ENCODE measurements at regions not wholly inside any gene's neighbourhood (a gene's known extent, or its start where the extent isn't known, plus 50 kb on each side); places are given as distances from the start of the nearest gene placed in this dataset.
"Not testable (repeated sequence)": the region's sequence is repeated elsewhere in the genome, so short reads cannot be mapped to it uniquely, and the experiment has no call there.

GRCh38 chr3:61446341-61446740 is 115.0 kb upstream of the PTPRG start:
- no peak for DNase-seq

DNA sequence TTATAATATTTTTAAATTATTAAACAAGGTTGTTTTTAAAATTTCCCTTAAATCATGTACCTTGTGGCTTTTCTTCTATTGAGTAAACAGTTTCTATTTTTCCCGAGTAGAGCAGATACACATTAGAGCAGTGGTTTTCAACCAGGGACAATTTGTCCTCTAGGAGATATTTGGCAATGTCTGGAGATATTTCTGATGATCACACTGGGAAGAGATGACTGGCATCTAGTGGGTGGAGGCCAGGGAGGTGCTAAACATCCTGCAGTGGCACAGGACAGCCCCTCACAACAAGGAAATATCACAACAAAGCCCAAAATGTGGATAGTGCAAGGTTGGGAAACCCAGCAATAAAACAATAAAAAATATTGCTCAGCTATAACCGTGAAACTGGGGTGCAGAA is 113.0 kb upstream of the PTPRG start:
- no peak for DNase-seq

GRCh38 chr3:61449327-61450040 is 111.9 kb upstream of the PTPRG start:
- DNase-seq, result no peak

DNA sequence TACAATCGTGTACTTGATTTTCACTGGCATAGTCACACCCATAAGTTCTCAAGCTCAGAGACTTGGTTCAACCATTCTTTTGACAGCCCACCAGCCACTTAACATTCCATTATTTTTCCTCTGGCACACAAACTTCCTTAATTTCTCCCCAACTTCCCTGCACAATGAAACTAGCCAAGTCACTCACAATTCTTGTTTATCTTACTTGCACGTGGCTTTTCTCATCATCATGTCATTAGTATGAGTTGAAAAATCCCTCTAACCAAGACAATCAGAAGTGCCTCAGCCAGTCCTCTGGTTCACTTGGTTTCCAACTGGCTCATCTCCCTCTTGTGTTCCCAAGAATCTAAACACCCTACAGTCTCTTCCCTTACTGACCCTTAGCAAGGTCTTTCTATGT is 110.5 kb upstream of the PTPRG start:
- no peak for DNase-seq

- no peak for DNase-seq
Observed at GRCh38 chr3:61451841-61452240, 109.5 kb upstream of the PTPRG start.

- no peak for DNase-seq
Observed at GRCh38 chr3:61452535-61453090, 108.8 kb upstream of the PTPRG start.

GRCh38 chr3:61454006-61454585 is 107.3 kb upstream of the PTPRG start:
- DNase-seq, result no peak

GRCh38 chr3:61454801-61455200 is 106.6 kb upstream of the PTPRG start:
- DNase-seq, result no peak

DNA sequence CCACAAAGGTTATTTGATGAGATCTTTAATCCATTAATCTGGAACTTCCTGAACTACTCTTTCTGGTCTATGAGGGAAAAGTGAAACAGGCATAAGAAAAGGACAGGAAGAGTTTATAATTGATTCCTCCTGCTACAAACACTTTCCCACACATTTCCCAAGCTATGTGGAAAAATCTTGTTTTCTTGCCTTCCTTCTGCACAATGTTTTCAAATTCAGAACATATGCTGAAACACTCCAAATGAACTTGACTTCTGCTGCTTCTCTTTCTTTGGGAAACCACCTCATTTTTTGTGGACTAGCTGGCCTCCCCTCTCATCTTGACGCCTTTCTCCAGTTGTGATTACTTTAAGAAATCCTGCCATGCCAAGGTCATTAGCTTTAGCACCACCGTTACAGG is 100.7 kb upstream of the PTPRG start:
- DNase-seq, result no peak

GRCh38 chr3:61463191-61463590 is 98.2 kb upstream of the PTPRG start:
- no peak for DNase-seq

GRCh38 chr3:61464518-61465140 is 96.7 kb upstream of the PTPRG start:
- DNase-seq, result no peak

DNA sequence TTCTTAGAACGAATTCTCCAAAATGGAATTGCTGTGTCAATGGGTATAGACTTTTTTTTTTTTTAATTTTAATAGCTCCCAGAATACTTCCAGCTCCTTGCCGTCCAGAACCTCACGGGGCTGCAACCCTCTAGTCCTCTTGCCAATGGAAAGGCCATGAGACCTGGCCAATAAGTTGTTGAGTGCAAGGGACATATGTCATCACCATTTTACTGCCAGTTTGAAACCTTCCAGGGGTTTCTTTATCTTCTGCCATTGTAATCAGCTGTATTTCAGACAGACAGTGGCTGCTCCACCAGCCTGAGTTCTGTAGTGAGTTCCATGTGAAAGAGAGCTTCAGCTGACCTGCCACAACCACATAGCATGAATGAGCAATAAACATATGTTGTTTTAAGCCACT is 95.0 kb upstream of the PTPRG start:
- DNase-seq, result no peak

GRCh38 chr3:61483997-61484396 is 77.4 kb upstream of the PTPRG start:
- DNase-seq, result no peak

GRCh38 chr3:61493339-61493738 is 68.0 kb upstream of the PTPRG start:
- no peak for DNase-seq

DNA sequence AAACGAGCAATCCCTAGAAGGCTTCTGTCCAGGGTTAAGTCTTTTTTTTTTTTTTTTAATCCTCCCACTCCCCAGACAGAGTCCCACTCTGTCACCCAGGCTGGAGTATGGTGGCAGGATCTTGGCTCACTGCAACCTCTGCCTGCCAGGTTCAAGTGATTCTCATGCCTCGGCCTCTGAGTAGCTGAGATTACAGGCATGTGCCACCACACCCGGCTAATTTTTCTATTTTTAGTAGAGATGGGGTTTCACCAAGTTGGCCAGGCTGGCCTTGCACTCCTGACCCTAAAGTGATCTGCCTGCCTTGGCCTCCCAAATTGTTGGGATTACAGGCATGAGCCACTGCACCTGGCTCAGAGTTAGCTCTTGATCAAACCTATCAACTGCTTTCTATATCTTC is 67.1 kb upstream of the PTPRG start:
- not testable (repeated sequence) for DNase-seq

DNA sequence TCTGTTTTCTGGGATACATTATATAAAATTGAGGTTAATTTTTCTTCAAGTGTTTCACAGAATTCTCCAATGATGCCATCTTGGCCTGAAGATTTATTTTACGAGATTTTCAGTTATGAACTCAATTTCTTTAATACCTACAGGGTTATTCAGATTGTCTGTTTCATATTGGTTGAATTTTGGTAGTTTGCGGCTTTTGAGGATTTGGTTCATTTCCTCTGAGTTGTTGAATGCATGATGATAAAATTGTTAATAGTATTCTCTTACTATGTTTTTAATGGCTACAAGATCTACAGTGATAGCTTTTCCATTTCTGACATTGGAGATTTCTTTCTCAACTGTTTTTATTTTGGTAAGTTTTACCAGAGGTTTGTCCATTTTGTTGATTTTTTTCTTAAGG is 63.9 kb upstream of the PTPRG start:
- DNase-seq, result no peak

- DNase-seq, result no peak
Observed at GRCh38 chr3:61505197-61505596, 56.2 kb upstream of the PTPRG start.

DNA sequence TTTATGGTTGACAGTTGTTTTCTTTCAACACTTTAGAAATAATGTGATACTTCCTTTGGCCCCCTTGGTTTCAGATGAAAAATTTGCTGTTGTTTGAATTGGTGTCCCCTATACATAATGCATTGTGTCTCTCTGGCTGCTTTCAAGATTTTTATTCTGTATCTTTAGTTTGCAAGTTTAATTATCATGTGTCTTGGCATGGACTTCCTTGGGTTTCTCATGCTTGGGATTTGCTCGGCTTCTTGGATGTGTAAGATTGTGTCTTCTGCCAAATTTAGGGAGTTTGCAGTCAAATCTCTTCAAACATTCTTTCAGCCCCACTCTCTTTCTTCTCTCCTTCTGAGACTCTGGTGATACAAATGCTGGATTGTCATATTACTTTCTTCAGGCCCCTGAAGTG is 53.4 kb upstream of the PTPRG start:
- DNase-seq, result no peak
